ENCODE measurements at regions not wholly inside any gene's neighbourhood (a gene's known extent, or its start where the extent isn't known, plus 50 kb on each side); places are given as distances from the start of the nearest gene placed in this dataset.

GRCh38 chr3:88947013-88947412, 160.4 kb upstream of the EPHA3 start:
- DNase-seq: no peak
- Histone ChIP-seq H3K36me3 (no peaks in the 10 kb centered on the region), H3K27me3 (no peaks in the 10 kb centered on the region), H3K27ac (no peak overlapping the region), H3K4me1 (no peaks in the 10 kb centered on the region), H3K9me3 (no peaks in the 10 kb centered on the region), H3K4me3 (no peak overlapping the region)
- no peak for TF ChIP-seq POLR2A (IDR thresholded peaks at IDR 0.05)
- TF ChIP-seq CTCF (IDR thresholded peaks at IDR 0.05): no peak
- no peak for TF ChIP-seq POLR2AphosphoS5 (IDR thresholded peaks at IDR 0.05)
- no peak for TF ChIP-seq EP300 (IDR thresholded peaks at IDR 0.05)
- intact Hi-C loops (cut with DNase I): no loop called here
- 86% methylated on average over 2 of the region's 2 CpGs for WGBS, 2 donors

GRCh38 chr3:88954853-88955252, 152.6 kb upstream of the EPHA3 start:
- Histone ChIP-seq H3K36me3 (no peaks in the 10 kb centered on the region), H3K27ac (no peak overlapping the region), H3K27me3 (no peaks in the 10 kb centered on the region), H3K4me1 (no peaks in the 10 kb centered on the region), H3K9me3 (no peaks in the 10 kb centered on the region), H3K4me3 (no peak overlapping the region)
- TF ChIP-seq EP300 (IDR thresholded peaks at IDR 0.05) (no peak), POLR2AphosphoS5 (IDR thresholded peaks at IDR 0.05) (no peak), POLR2A (IDR thresholded peaks at IDR 0.05) (no peak), CTCF (IDR thresholded peaks at IDR 0.05) (no peak)
- 77 to 78% methylated on average over 4 of the region's 4 CpGs for WGBS, 2 donors
- intact Hi-C loops (cut with DNase I): no loop called here
- DNase-seq: no peak

- no peak overlapping the region for H3K27ac ChIP-seq
- WGBS, 2 donors: 89 to 91% methylated on average over 8 of the region's 8 CpGs
- DNase-seq: no peak
- intact Hi-C loops (cut with DNase I): no loop called here
- no peaks in the 10 kb centered on the region for H3K4me1 ChIP-seq
- TF ChIP-seq EP300 (IDR thresholded peaks at IDR 0.05) (no peak), POLR2AphosphoS5 (IDR thresholded peaks at IDR 0.05) (no peak), CTCF (IDR thresholded peaks at IDR 0.05) (no peak), POLR2A (IDR thresholded peaks at IDR 0.05) (no peak)
- no peaks in the 10 kb centered on the region for H3K27me3 ChIP-seq
- H3K4me3 ChIP-seq: no peak overlapping the region
- no peaks in the 10 kb centered on the region for H3K9me3 ChIP-seq
- H3K36me3 ChIP-seq: no peaks in the 10 kb centered on the region
Observed at GRCh38 chr3:88955274-88955673, 152.1 kb upstream of the EPHA3 start.

- no peaks in the 10 kb centered on the region for H3K9me3 ChIP-seq
- H3K4me3 ChIP-seq: no peak overlapping the region
- H3K27me3 ChIP-seq: no peaks in the 10 kb centered on the region
- WGBS, 2 donors: 9 to 20% methylated on average over 1 of the region's 1 CpG
- no peak for TF ChIP-seq CTCF (IDR thresholded peaks at IDR 0.05)
- no peak for TF ChIP-seq POLR2A (IDR thresholded peaks at IDR 0.05)
- no peak for TF ChIP-seq EP300 (IDR thresholded peaks at IDR 0.05)
- DNase-seq: no peak
- no peak overlapping the region for H3K27ac ChIP-seq
- intact Hi-C loops (cut with DNase I): no loop called here
- H3K4me1 ChIP-seq: no peaks in the 10 kb centered on the region
- H3K36me3 ChIP-seq: no peaks in the 10 kb centered on the region
Observed at GRCh38 chr3:88957711-88958439, 149.5 kb upstream of the EPHA3 start.

- Histone ChIP-seq H3K27me3 (no peaks in the 10 kb centered on the region), H3K4me3 (no peak overlapping the region), H3K4me1 (no peaks in the 10 kb centered on the region), H3K36me3 (no peaks in the 10 kb centered on the region), H3K27ac (no peak overlapping the region), H3K9me3 (no peaks in the 10 kb centered on the region)
- no peak for TF ChIP-seq CTCF (IDR thresholded peaks at IDR 0.05)
- no peak for TF ChIP-seq POLR2A (IDR thresholded peaks at IDR 0.05)
- no peak for TF ChIP-seq EP300 (IDR thresholded peaks at IDR 0.05)
- TF ChIP-seq POLR2AphosphoS5 (IDR thresholded peaks at IDR 0.05): no peak
- no peak for DNase-seq
- WGBS, 2 donors: 81 to 86% methylated on average over 3 of the region's 3 CpGs
- intact Hi-C loops (cut with DNase I): no loop called here
Observed at GRCh38 chr3:88960019-88960418, 147.4 kb upstream of the EPHA3 start.
